HG03571 (cell line): ENCODE measurements at regions not wholly inside any gene's neighbourhood (a gene's known extent, or its start where the extent isn't known, plus 50 kb on each side); places are given as distances from the start of the nearest gene placed in this dataset.

Experiments used
- ATAC-seq: cut with Tn5 transposase; IDR thresholded peaks from one replicate; pipeline ENCODE4 v1.9.1; 2021; ENCODE audit not compliant: unreplicated experiment

DNA sequence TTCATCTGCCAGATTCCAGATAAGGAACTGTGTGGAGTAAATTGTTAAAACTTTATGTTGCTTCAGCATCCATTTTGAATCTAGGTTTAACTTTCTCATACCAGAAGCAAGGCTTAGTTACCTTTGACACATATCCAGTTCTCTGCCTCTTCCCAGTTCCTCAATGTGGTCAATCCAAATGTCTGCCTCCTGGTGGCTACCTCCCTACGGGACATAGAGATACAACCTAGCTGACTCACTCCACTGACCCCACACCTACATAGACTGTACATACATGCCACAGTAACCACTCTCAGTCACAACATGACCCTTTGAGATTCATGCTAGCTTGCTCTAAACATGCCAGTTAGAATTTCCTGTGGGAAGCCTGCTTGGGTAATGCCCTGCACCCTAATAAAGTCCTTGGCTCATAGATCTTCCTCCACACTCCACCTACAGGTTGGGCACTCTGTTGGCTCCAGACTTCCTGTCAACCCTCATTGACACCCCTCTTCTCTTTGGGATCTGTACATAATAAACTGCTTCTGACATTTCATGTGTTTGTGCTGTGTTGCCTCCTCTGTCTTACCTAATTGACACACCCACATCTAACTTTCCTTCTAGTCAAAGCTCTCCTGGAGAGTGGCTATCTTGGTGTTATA, 278.1 kb downstream of the HTR7 start:
- ATAC-seq = no peak

DNA sequence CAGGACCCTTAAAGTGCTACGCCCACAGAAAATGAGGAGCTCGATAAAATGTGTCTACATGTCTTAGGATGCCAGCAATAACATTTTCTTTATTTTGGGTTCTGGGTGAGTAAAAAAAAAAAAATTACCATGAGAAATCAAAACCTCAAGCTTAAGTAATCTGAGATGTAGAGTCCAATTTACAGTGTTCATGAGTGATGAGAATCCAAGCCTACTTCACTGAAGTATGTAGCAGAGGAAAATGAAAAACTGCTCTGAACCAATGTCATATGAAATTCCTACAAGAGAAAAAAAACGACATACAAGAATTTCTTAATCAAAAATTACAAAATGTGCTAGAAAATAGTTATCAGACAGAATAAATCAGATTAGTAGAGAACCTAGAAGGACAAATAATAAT, 274.4 kb downstream of the HTR7 start:
- no peak for ATAC-seq

DNA sequence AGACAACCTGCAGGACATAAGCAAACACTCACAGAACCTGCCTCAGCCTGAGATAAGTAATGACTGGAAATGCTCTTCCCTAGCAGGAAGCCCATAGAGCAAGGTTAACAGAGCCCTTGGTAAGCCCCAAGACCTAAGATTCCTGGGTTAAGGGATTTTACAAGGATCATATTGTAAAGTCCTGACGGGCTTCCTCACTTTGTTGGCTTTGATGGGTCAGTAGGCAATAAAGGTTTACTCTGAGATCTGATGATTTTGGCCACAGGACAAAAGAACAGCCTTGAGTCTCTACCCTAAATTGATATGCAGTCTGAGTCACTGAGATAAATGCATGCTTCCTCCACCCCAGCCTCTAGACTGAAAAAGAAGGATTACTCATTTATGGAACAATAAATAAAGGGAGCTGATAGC, 270.8 kb downstream of the HTR7 start:
- ATAC-seq = no peak

DNA sequence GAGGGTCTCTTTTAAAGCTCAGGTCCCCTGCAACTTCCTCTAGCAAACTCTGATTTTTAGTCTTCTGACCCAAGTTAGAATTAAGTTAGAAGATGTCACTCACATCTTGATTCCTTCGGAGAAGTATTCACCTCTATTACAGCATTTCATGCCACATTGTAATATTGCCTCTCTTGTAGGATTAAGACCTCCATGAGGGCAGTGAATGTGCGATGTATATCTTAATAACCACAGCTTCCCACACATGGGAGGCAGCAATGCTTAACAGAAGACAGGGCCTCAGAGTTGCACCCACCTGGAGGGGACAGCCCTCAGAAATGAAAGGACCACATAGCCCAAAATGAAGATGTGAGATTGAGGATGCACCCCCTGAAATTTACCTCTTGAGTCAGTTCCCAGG, 270.3 kb downstream of the HTR7 start:
- ATAC-seq = no peak

DNA sequence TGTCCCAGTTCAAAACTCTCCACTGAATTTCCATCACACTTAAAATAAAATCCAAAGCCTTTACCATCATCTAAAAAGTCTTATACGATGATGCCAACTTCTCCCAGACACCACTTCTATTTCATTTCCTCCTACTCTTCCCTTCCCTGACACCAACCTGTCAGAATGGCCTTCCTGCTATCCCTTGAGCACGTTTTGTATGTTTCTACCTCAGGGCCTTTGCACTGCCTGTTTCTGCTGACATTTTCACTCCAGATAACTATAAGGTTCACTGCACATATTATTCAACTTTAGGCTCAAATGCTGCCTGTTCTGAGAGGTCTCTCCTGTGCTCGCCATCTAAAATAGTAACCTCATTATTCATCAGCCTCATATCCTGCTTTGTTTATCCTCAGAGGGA, 269.6 kb downstream of the HTR7 start:
- ATAC-seq = no peak

DNA sequence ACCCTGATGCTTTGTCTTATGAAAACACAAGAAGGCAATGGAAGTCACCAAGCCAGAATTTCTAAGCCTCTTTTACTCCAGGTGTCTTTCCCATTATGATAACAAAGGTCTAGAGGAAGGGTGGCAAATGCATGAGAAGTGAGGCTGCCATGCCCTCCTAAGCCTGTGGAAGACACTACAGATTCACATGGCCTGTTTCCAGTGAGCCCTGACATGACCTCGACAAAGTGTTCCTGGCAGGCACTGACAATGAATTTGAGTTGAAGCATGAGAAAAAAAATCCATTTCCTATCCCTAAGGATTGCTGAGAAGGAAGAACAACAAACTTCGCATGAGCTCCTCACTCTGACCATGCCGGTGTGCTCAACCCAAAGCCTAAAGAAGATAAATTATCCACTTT, 268.0 kb downstream of the HTR7 start:
- no peak for ATAC-seq

DNA sequence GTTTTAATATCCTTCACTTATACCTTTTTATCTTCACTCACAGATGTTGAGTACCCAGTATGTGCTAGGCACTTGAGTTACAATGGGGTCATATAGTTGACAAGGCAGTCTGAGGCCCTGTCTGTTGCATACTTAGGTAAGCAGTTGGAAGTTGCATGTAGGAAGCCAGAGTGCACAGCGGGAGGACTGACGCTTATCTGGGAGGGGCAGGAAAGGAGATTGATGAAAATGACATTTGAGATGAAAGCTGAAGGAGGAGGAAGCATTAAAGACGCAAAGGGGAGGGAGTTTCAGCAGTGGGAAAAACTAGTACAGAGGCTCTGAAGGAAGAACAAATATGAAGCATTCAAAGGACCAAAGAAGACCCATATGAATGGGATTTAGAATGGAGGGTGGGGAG, 266.2 kb downstream of the HTR7 start:
- ATAC-seq = no peak

DNA sequence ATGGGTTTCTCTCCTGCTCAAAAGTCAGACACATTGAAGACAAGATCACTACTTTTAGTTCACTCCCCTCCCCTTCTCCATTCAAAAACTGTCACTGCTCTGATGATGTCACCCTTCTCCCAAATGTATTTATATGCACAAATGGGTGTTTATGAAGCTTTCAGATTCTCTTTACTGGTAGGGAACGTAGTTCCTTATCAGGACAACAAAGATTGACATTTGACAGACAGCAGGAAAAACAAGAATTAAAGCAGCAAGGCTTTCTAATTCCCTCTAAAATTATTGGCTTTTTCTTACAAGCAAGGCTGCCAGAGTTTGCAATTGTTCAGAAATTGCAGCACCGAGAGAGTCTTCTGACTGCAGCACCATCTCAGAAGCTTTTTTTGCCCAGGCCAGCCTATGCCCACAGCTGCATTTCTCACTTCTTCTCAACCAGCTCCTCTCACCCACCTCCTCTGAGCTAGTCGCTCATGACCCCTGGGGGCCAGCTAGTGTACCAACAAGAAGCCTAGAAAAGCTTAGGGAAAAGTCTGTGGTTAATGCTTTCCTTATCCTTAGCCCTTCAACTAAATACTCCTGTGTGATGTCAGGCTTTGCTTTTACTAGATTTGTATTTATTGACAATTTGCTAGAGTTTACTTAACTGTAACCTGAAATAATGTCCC, 265.1 kb downstream of the HTR7 start:
- ATAC-seq = no peak

DNA sequence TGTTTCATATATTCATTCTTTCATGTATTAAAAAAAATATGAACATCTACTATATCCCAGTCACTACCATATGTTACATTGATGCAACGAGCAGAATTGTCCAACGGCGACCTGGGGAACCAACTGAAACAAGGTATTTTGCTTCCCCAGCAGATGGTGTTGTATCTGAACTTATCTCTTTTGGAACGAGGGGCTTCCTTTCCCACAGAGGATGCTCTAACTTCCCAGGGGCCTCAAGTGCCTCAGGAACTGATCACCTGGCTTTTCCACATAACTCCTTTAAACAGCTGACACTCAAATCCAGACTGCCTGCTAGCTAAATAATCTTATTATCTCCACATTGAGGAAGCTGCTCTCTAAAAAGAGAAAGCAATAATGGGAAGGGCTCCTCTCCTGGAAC, 259.3 kb downstream of the HTR7 start:
- no peak for ATAC-seq

DNA sequence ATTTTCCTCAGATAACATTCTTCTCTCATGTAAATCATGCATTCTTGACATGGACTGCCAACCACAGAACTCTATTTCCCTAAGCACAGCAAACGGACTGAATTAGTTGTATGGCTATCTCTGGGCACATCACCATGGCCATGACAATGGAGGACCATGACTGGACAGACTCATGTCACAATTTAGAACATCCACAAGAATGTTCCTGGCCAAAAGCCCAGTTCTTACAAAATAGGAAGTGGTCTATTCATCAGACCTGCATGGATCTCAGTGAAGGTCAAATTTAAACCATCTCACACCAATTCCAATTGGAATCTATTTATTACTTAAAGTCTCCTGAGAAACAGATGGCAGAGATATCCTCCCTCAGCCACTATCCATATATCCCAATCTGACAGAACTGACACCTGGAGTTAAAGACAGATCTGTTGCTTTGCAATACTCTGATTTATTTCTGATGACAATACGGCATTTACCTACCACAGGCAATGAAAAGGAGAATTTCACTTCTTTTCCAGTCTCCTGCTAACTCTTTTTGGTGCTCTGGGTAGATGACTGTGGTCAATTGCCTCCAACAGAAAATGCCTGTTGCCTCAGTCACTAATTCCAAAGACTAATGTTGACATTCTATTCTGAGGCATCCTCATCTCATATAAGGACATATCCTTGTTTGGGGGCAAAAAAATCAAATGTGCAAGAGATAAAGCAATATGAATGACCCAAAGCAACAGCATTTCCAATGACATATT, 254.8 kb downstream of the HTR7 start:
- no peak for ATAC-seq

DNA sequence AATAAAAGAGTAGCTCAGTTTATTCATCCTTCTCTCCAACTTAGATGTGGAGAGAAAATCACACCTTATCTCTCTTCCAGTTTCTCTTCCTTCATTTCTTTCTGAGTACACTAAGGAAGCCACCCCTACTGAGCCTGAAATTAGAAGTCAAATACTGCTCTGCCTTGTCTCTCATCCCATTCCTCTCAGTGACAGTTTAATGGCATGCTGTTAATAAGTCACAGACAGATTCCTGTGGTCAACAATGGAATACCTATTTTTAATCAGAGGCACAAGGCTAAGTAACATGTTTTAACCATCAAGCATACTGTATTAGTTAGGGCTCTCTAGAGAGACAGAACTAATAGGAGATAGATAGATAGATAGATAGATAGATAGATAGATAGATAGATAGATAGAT, 253.2 kb downstream of the HTR7 start:
- no peak for ATAC-seq

DNA sequence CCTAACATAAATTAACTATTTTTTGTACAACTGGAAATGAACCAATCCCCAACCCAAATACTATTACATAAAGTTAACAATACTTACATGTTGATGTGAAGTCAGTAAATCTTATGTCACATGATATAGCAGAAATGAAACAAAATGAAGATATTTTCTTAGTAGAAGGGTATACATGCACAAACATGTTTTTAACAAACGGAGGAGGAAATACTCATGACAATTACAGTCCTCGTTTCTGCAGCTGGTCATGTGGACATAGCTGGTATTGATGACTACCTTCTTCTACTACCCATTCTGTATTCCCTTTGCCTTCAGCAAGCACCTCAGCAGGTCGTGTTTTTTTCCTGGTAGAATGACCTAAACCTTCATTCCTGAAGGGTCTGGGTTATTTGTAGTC, 252.3 kb downstream of the HTR7 start:
- no peak for ATAC-seq

DNA sequence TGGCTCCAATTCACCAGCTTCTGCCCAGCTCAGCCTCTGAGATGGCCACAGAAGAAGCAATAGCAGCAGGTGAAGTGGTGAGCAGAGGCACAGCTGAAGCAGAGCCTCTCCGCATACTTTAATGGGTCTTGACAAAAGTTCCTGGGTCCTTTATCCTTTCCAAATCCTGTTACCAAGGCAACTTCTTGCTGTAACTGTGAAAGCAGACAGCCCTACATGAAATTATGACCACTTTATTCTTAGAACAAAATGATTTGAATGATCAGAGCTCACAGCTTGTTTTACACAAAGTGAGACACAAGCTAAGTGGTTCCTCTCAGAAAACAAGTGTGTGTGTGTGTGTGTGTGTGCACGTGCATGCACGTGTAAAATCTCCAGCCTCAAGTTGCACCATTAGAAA, 245.6 kb downstream of the HTR7 start:
- ATAC-seq = no peak

DNA sequence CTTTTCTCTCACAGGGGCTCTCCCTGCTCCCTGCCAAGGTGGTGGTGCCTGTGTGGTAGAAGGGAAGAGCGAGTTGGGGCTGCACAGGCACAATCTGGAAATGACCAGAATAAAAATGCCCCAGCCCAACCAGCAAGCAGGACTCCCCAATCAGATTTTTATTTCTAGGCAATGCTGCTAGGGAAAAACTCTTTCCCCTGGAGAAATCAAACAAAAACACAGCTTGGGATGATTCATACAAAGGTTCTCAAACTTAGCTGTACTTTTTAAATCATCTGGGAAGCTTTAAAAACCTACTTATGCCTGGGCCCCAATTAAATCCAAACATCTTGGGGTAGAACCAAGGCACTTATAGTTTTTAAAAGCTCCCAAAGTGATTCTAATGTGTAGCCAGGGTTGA, 243.2 kb downstream of the HTR7 start:
- no peak for ATAC-seq

DNA sequence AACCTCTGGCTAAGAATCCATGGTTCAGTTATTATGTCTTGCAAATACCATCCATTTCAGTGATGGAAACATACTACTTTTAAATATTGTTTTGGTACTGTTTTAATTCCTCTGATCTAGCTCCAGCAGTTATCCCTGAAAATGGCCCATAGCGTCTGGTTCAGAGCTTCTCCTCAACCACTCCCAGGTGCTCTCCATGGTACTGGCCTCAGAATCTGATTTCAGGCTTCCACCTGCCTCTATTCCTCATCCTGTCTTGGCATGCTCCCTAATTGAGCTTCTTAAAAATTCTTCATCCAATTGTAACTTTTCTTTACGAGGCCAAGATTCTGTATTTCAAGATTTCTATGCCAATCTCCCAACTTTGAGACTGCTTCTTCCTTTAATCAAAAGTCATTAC, 236.3 kb downstream of the HTR7 start:
- no peak for ATAC-seq

DNA sequence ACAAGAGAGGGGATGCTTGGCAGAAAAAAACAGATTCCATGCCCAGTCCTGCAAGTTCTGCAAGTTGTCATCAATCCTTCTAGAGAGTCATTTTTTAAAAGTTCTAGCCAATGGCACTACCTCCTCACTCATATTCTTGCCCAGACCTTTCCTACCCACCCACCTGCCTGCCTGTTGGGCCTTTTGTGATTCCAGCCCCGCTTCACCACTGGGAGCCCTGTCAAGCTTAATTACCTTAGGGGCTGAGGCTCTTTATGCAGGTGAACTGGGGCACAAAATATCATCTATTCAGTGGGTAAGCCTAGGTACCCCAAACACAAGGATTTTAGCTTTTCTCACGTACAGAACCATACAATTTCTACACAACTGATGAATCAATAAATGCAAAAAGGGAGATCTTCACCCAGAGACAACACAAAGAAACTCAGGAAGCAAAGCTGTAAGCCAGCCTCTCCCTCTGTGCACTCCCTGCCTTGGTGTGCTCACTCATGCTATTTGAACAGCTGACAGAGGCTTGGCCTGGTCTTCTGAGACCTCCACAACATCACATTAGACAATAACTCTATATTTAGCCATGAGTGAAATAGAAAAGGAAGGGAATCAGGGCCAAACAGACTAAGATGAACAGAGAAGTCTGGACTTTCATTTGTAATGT, 222.6 kb downstream of the HTR7 start:
- no peak for ATAC-seq

DNA sequence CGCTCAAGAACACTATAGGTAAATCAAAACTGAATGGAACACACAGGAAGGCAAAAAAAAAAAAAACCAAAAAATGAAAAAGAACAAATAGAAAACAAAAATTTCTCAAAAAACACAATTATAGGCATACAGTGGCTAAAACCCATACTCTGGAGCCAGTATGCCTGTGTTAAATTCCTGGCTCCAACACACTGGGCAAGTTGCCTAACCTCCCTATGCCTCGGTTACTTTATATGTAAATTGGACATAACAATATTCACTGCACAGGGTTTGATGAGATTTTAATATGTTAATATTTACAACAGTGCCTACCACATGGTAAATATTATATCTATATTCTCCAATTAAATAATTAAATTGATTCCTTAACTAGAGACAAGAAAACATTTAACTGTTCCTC, 217.1 kb downstream of the HTR7 start:
- ATAC-seq = no peak

DNA sequence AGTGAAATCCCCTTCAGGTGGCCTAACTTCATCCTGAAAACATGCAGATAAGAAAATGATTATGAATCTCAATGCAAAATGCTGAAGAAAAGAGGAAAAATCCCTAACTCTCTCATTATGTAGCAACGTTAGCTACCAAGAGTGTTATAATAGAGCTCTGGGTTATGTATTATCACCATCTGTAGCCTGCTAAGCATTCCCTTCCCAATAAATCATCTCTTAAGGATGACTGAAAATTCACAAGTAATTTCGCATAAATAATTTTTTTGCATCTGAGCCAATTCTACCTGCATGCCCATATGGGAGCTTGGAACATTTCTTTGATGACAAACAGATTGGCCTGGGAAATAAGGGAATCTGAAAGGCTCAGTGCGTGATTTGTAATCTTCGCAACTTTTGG, 216.1 kb downstream of the HTR7 start:
- no peak for ATAC-seq

DNA sequence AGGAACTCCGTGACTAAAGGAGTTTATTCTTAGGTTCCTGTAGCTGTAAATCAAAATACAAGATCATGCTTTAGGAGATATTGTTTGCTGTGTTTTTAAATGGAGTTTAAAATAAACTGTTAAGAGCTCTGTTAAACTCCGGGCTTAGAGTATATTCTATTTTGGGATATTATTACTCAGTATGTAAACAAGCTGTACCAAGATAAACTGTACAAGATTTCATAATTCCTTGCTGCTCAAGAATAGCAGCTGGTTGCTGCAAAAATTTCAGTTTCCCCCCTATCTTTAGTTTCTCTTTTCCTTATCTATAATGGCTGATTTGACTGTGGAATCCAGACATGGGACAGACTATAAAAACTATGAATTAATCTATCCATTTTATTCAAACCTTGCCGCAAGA, 215.7 kb downstream of the HTR7 start:
- ATAC-seq = no peak

DNA sequence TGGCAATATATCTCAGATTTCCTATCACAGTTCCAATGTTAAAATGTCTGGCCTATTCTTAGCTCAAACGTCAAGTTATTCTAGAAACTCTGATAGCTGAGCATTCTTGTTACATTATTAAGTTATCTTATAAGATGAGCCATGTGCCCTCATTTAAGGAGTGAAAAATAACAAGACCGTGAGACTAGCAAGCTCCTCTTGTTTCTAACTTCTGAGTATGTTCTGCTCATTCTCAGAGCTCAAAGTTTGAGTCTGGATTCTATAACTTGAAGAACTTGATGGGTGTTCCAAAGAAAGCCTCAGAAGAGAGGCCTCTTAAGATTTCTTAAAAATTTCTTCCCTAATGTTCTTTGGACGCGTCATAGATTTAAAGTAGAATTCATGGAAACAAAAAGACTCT, 215.2 kb downstream of the HTR7 start:
- no peak for ATAC-seq

DNA sequence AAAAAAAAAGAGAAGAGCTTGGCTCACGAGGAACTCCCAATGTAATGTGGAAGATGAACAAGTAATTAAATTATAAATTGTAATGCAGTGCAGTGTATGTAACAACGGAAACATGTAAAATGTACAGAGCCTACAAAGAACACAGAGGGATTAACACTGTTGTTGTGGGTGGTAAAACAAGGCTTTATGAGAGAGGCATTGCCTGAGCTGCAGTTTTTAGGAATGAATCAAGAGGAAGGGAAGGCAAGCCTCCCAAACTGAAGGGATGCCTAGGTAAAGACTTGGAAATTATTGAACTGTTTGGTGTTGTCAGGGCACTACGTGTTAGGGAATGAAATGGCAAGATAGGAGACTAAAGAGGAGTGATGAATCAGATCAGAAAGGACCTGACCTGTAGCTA, 213.7 kb downstream of the HTR7 start:
- ATAC-seq = no peak

DNA sequence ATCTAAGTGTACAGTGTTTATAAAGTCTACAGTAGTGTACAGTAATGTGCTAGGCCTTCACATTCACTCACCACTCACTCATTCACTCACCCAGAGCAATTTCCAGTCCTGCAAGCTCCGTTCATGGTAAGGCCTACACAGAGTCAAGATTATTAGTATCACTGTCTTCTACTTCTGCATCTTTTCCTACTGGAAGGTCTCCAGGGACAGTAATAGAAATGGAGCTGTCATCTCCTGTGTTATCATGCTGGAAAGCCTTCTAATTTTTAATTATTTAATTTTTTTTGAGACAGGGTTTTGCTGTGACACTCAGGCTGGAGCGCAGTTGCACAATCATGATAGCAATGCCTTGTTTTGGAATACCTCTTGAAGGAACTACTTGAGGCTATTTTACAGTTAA, 207.0 kb downstream of the HTR7 start:
- no peak for ATAC-seq
